Glutamatergic neuron (in vitro differentiated cells): ENCODE measurements at regions not wholly inside any gene's neighbourhood (a gene's known extent, or its start where the extent isn't known, plus 50 kb on each side); places are given as distances from the start of the nearest gene placed in this dataset.

Experiments used
- DNase-seq: peaks from one replicate; pipeline ENCODE4 v3.0.0; 2022
- H3K27ac Mint-ChIP-seq: one replicate; pipeline ENCODE4 v1.8.0; 2020; ENCODE audit warnings: mild to moderate bottlenecking, mixed read lengths, inconsistent platforms; ENCODE audit not compliant: unreplicated experiment
- H3K27me3 Mint-ChIP-seq: one replicate; pipeline ENCODE4 v1.8.0; 2020; ENCODE audit warnings: mild to moderate bottlenecking, moderate library complexity, mixed read lengths, inconsistent platforms; ENCODE audit not compliant: unreplicated experiment
- H3K36me3 Mint-ChIP-seq: one replicate; pipeline ENCODE4 v1.8.0; 2020; ENCODE audit warnings: mild to moderate bottlenecking, mixed read lengths, inconsistent platforms; ENCODE audit not compliant: unreplicated experiment
- H3K4me1 Mint-ChIP-seq: one replicate; pipeline ENCODE4 v1.8.0; 2020; ENCODE audit warnings: mild to moderate bottlenecking, low read depth, mixed read lengths, inconsistent platforms; ENCODE audit not compliant: unreplicated experiment
- H3K4me3 Mint-ChIP-seq: one replicate; pipeline ENCODE4 v1.8.0; 2020; ENCODE audit warnings: mild to moderate bottlenecking, mixed read lengths, inconsistent platforms; ENCODE audit not compliant: unreplicated experiment
- H3K9me3 Mint-ChIP-seq: one replicate; pipeline ENCODE4 v1.8.0; 2020; ENCODE audit warnings: mild to moderate bottlenecking, moderate library complexity, mixed read lengths, inconsistent platforms; ENCODE audit not compliant: unreplicated experiment
- CTCF ChIP-seq: fragments of 200-600 bp; sonication (generic); IDR thresholded peaks from one replicate; pipeline ENCODE4 v1.5.0; 2021; ENCODE audit not compliant: partially characterized antibody, unreplicated experiment

GRCh38 chr22:49361164-49361563 lies 466.5 kb downstream of the BRD1 start:
- Mint-ChIP-seq H3K27ac (no peak overlapping the region), H3K4me3 (no peak overlapping the region), H3K36me3 (peaks cover 15% of the 10 kb centered on the region), H3K4me1 (no peaks in the 10 kb centered on the region), H3K27me3 (peaks cover 4% of the 10 kb centered on the region), H3K9me3 (peaks cover 19% of the 10 kb centered on the region)
- no peak for DNase-seq
- no peak for TF ChIP-seq CTCF

- Mint-ChIP-seq H3K27ac (no peak overlapping the region), H3K4me1 (no peaks in the 10 kb centered on the region), H3K36me3 (peaks cover 17% of the 10 kb centered on the region), H3K27me3 (peaks cover 4% of the 10 kb centered on the region), H3K4me3 (no peak overlapping the region), H3K9me3 (peaks cover 23% of the 10 kb centered on the region)
- no peak for DNase-seq
- TF ChIP-seq CTCF: no peak
These were observed 466.9 kb downstream of the BRD1 start for GRCh38 chr22:49360746-49361145.

- H3K27ac Mint-ChIP-seq: no peak overlapping the region
- DNase-seq: no peak
- H3K27me3 Mint-ChIP-seq: no peaks in the 10 kb centered on the region
- TF ChIP-seq CTCF: no peak
- no peaks in the 10 kb centered on the region for H3K4me1 Mint-ChIP-seq
- peaks cover 19% of the 10 kb centered on the region for H3K9me3 Mint-ChIP-seq
- H3K36me3 Mint-ChIP-seq: peaks cover 15% of the 10 kb centered on the region
- no peak overlapping the region for H3K4me3 Mint-ChIP-seq
These were observed 468.6 kb downstream of the BRD1 start for GRCh38 chr22:49359076-49359475.

DNA sequence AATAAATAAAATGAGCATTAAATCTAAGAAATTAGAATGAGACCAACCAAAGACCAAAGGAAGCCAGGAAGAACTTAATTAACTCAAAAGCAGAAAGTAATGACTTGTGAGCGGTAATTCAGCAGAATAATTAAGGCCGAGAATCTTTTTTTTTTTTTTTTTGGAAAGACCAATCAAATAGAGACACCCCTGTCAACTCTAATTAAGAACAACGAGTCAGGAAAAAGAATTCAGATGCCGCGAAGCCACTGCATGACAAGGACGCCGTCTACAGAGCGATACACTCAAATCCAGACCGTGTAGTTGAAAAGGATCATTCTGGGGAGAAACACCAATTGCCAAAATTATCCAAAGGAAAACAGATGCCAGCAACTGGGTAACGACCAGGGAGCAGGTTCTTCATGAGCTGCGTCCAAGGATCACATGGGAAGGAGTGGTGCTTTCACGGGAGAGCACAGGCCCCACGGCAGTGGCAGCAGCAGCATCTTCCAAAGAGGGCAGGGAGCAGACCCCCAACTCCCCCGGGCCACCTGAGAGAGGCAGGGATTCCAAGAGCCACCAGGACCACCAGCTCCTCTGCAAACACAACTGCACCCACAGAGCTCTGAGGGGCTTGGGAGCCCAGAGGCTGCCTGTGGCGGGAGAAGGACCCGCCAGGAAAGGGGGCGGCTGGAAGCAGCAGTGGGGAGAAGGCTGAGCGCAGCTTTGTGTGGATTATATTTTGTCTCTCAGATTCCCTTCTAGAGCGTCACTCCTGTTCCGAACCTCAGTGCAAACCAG lies 469.8 kb downstream of the BRD1 start:
- Mint-ChIP-seq H3K4me1 (no peaks in the 10 kb centered on the region), H3K4me3 (no peak overlapping the region), H3K36me3 (peaks cover 20% of the 10 kb centered on the region), H3K27me3 (peaks cover 3% of the 10 kb centered on the region), H3K27ac (no peak overlapping the region), H3K9me3 (peaks cover 21% of the 10 kb centered on the region)
- no peak for DNase-seq
- TF ChIP-seq CTCF: no peak

- DNase-seq: no peak
- Mint-ChIP-seq H3K9me3 (peaks cover 25% of the 10 kb centered on the region), H3K36me3 (peaks cover 27% of the 10 kb centered on the region), H3K27ac (no peak overlapping the region), H3K4me1 (no peaks in the 10 kb centered on the region), H3K27me3 (peaks cover 3% of the 10 kb centered on the region), H3K4me3 (no peak overlapping the region)
- no peak for TF ChIP-seq CTCF
These were observed 471.2 kb downstream of the BRD1 start for GRCh38 chr22:49356428-49356827.
